Left lobe of liver (tissue), 2 donors: ENCODE measurements at regions not wholly inside any gene's neighbourhood (a gene's known extent, or its start where the extent isn't known, plus 50 kb on each side); places are given as distances from the start of the nearest gene placed in this dataset.

Experiments
- ATAC-seq: fragments of 200-7000 bp; cut with Tn5 transposase; one replicate; pipeline ENCODE4 v1.9.1; 2020; ENCODE audit warnings: mild to moderate bottlenecking, moderate library complexity
- DNase-seq: peaks from one replicate; pipeline ENCODE4 v3.0.0-alpha.2; 2020; ENCODE audit warnings: low spot score
- donor health status: DM: no; HTN: no; CAD: no; lungs with moderate emphysema.
- donor health status: DM: no; HTN: yes; CAD: no.

- peak; percentile 73 for DNase-seq
- ATAC-seq = peak; percentile 87
Observed at GRCh38 chr1:42035205-42035829, 116.6 kb upstream of the HIVEP3 start.

GRCh38 chr1:42034426-42034825, 115.7 kb upstream of the HIVEP3 start:
- ATAC-seq = no peak
- no peak for DNase-seq

- ATAC-seq = no peak
Observed at GRCh38 chr1:42033629-42034028, 114.9 kb upstream of the HIVEP3 start.

GRCh38 chr1:42017730-42018129, 99.0 kb upstream of the HIVEP3 start:
- ATAC-seq = no peak
- no peak for DNase-seq

More at GRCh38 chr1:42033629-42034028, 114.9 kb upstream of the HIVEP3 start:
- DNase-seq = no peak

- DNase-seq = no peak
- no peak for ATAC-seq
Observed at GRCh38 chr1:42017259-42017658, 98.5 kb upstream of the HIVEP3 start.

GRCh38 chr1:42014823-42015222, 96.1 kb upstream of the HIVEP3 start:
- ATAC-seq (no peak), DNase-seq (no peak)

GRCh38 chr1:42013881-42014470, 95.3 kb upstream of the HIVEP3 start:
- ATAC-seq (no peak), DNase-seq (no peak)

GRCh38 chr1:42012852-42013251, 94.1 kb upstream of the HIVEP3 start:
- ATAC-seq (no peak), DNase-seq (no peak)

- ATAC-seq = no peak
- no peak for DNase-seq
Observed at GRCh38 chr1:42010381-42010780, 91.7 kb upstream of the HIVEP3 start.

GRCh38 chr1:42008264-42008663, 89.5 kb upstream of the HIVEP3 start:
- ATAC-seq = no peak
- DNase-seq = no peak

GRCh38 chr1:42006836-42007235, 88.1 kb upstream of the HIVEP3 start:
- no peak for DNase-seq
- ATAC-seq = peak; percentile 40

GRCh38 chr1:42006093-42006492, 87.4 kb upstream of the HIVEP3 start:
- DNase-seq = no peak

GRCh38 chr1:42005530-42005929, 86.8 kb upstream of the HIVEP3 start:
- DNase-seq (no peak), ATAC-seq (no peak)

More at GRCh38 chr1:42006093-42006492, 87.4 kb upstream of the HIVEP3 start:
- ATAC-seq = no peak

GRCh38 chr1:42004860-42005259, 86.1 kb upstream of the HIVEP3 start:
- DNase-seq (no peak), ATAC-seq (peak; percentile 47)

GRCh38 chr1:42004322-42004721, 85.6 kb upstream of the HIVEP3 start:
- no peak for DNase-seq
- ATAC-seq = no peak

- ATAC-seq = no peak
- no peak for DNase-seq
Observed at GRCh38 chr1:42003433-42003832, 84.7 kb upstream of the HIVEP3 start.

- ATAC-seq (peak; percentile 71), DNase-seq (peak; percentile 48)
Observed at GRCh38 chr1:42002220-42002619, 83.5 kb upstream of the HIVEP3 start.

- ATAC-seq (no peak), DNase-seq (no peak)
Observed at GRCh38 chr1:42000766-42001165, 82.0 kb upstream of the HIVEP3 start.

GRCh38 chr1:41999884-42000283, 81.2 kb upstream of the HIVEP3 start:
- DNase-seq (no peak), ATAC-seq (no peak)

- ATAC-seq (no peak), DNase-seq (no peak)
Observed at GRCh38 chr1:41998250-41998649, 79.5 kb upstream of the HIVEP3 start.

GRCh38 chr1:41997153-41997552, 78.4 kb upstream of the HIVEP3 start:
- DNase-seq (no peak), ATAC-seq (no peak)

GRCh38 chr1:41995441-41996130, 76.9 kb upstream of the HIVEP3 start:
- ATAC-seq = no peak
- DNase-seq = no peak
